HG03520 (cell line): ENCODE measurements at regions not wholly inside any gene's neighbourhood (a gene's known extent, or its start where the extent isn't known, plus 50 kb on each side); places are given as distances from the start of the nearest gene placed in this dataset.
A peak's percentile ranks its signal among the peaks of the same experiment; 100 is the strongest.

Source experiments
- ATAC-seq: cut with Tn5 transposase; IDR thresholded peaks from one replicate; pipeline ENCODE4 v1.9.1; 2021; ENCODE audit warnings: mild to moderate bottlenecking, moderate library complexity; ENCODE audit not compliant: unreplicated experiment

- no peak for ATAC-seq
Measured at GRCh38 chr5:93887678-93888077, 146.3 kb upstream of the POU5F2 start.

DNA sequence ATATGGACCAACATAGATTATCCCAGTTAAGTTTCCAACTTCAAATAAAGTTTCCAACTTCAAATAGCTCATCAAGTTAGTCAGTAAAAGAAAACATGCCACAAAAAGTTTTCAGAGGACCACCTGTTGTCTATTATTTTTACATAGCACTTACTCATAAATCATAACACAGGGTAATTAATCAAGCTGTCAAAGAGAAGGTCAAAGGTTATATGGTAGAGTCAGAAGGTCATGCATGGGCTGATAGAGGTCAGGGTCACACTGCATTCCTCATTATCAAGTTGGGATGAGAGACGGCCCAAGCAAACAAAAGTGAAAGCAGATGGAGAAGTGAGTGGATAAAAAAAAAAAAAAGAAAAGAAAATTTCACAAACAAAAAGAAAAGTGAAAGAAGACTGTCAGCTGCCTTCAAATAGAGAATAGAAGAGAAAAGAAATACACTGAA is 145.5 kb upstream of the POU5F2 start:
- no peak for ATAC-seq

- ATAC-seq: no peak
Measured at GRCh38 chr5:93886098-93886806, 144.9 kb upstream of the POU5F2 start.

DNA sequence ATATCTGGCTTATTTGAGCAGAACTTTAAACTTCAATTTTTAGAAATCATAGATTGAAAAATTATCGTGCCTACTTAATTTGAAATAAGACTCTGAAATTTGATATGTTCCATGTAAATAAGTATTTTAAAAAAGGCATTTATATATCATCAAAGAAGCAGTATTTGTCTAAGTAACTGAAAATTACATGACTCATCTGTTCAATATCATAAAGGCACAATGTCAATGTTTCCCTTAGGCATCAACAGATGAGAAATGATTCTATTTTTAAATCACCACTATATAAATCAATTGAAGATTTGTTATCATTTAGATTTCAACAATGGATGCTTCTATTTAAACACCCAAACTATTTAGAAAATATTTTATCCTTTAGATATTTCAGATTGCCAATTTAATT is 142.9 kb upstream of the POU5F2 start:
- ATAC-seq: no peak

DNA sequence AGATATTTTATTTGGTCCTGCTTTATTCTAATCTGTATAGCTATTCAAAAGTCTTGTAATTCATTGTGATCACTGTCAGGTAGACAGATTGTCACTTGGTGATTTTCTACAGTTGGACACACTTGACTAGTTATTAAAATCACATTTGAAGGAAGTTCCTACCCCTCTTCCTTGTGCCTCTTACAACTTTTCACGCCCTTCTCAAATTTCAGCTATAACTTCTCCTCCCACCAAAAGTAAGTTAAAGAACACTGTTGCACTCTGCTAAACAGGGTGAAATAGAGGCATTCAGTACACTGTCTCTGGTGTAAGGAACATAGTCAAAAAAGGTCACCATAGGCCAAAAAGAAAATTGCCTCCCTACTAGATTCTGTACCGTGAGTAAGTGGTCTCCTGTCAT is 142.1 kb upstream of the POU5F2 start:
- no peak for ATAC-seq

- ATAC-seq: no peak
Measured at GRCh38 chr5:93875693-93876092, 134.3 kb upstream of the POU5F2 start.

DNA sequence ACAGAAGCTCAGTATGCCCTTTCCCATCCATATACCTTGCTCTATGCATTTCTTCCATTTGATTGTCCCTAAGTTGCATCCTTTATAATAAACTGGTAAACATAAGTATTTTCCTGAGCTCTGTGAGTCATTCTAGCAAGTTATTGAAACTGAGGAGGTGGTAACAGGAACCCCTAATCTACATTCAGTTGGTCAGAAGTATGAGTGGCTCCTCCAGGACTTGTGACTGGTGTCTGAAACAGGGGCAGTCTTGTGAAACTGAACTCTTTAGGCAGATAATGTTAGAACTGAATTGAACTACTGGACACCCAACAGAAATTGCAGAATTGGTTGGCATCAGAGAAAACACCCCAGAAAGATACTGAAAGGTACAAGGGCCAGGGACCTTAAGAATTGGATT is 133.1 kb upstream of the POU5F2 start:
- ATAC-seq: peak; percentile 70

DNA sequence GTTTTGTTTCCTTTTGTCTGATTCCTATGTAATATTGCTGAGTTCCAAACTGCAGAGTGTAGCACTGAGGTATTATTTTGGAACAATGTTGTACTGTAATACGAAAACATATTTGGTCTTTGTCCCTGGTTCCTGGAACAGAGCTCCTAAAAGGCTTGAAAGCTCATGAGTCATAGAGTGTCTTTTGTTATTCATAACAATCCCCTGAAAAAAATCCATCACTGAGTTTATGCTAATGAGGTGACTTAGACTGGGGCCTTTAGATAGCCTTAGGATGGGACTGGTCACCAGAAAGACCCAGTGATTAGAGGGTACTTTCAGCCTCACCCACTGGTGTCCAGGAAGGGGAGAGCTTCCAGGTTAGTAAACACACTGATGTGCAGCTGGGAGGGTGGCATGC is 132.7 kb upstream of the POU5F2 start:
- ATAC-seq: peak; percentile 73

GRCh38 chr5:93873211-93873736 is 131.9 kb upstream of the POU5F2 start:
- no peak for ATAC-seq

DNA sequence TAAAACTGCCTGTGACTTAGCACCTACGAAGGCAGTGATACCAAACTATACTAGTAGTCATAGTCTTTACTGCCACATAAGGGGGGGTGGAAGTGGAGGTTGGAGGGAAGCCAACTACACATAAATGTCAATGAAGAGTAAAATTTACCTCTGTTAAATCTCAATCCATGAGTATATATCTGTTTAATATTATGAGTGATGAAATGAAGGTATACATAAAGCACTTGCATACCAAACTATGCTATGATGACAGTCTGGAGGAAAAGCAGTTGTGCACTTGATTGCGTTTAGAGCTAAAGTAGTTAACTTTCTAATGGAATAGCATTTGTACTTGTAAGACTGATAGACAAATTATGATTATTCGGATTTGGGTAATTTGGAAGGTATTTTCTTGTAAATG is 129.2 kb upstream of the POU5F2 start:
- no peak for ATAC-seq

DNA sequence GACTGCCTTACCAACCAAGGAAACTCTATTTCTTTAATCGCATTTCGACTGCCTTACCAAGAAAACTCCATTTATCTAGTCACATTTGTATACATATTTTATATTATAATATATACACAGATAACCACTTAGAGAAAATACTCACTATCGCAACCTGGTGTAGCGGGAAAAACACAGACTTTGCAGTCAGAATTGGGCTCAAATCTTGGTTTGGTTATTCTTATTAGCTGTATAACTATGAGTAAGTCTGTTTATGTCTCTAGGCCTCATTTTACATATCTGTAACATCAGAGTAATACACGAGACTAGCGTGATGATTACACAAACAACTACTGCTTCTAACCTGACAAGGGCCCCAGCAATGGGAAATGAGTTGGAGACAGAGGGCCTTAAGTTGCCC is 127.5 kb upstream of the POU5F2 start:
- no peak for ATAC-seq

DNA sequence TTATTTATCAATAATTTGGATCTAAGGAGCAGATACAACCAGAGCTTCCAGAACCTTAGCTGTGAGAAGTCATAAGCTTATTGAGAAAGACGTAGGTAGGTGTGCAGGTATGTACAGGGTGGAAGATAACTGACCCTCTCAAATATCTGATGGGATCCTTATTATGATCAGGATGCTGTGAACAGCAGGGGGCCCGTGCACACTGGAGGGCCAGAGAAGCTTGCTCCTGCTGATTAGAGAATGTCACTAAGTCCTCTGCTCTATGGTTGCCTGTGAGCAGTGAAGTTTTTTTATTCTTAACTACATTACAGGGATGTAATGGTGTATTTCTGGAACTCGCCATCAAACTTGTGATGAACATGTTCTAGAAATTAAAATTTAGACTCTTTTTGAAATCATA is 108.9 kb upstream of the POU5F2 start:
- ATAC-seq: no peak

DNA sequence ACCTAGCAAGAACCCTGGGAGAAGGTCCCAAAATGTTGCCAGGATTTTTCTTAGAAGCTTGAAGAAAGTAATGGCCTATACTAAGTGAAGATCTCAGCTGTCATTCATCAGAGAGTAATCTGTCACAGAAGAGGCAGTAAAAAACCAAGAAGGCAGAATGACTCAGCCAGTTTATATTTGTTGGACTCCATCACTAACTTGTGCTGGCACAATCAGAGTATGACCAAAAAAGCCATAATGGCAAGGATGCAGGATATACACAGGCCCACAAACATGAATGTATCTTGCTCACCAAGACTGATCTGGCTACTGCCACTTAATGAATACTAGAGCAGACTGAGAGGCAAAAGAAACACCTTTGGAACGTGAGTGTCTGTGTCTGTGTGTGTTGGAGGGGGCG is 104.0 kb upstream of the POU5F2 start:
- no peak for ATAC-seq

GRCh38 chr5:93831449-93831848 is 90.0 kb upstream of the POU5F2 start:
- no peak for ATAC-seq

- ATAC-seq: no peak
Measured at GRCh38 chr5:93830893-93831292, 89.5 kb upstream of the POU5F2 start.

DNA sequence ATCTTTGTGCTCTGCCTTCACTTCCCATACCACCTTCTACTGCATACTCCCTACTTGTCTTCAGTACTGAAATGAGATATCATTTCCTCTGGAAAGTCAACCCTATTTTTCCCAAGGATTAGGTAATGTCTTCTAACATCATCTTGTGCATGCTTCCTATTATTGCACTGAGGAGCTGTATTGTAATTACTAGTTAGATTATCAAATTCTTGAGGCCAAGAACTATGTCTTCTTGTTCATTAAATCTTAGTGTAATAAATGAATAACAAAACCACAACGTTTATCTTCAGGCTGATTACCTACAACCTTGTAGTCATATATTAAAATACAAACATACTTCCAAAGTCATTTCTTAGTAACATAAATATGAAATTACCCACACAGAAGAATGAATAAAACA is 87.9 kb upstream of the POU5F2 start:
- ATAC-seq: no peak

- no peak for ATAC-seq
Measured at GRCh38 chr5:93821891-93822415, 80.6 kb upstream of the POU5F2 start.

- no peak for ATAC-seq
Measured at GRCh38 chr5:93819668-93820067, 78.3 kb upstream of the POU5F2 start.

GRCh38 chr5:93810780-93811179 is 69.4 kb upstream of the POU5F2 start:
- ATAC-seq: no peak

GRCh38 chr5:93809430-93809829 is 68.0 kb upstream of the POU5F2 start:
- no peak for ATAC-seq

DNA sequence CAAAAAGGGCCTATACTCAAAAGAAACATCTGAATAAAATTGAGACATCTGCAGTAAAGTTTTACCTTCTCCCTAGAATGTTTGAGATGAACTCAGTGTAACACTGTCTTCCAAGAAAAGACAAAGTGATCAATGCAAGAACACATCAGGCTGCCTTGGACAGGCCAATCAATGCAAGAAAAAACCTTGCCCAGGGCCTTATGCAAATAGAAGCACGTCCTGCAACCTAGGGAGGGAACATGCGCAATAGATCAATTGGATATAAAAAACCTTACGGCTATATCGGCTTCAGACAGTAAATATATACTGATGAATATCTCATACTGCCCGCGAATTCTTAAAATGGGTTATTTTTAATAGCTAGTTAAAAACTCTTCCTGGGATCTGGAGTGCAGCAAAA is 66.4 kb upstream of the POU5F2 start:
- no peak for ATAC-seq

DNA sequence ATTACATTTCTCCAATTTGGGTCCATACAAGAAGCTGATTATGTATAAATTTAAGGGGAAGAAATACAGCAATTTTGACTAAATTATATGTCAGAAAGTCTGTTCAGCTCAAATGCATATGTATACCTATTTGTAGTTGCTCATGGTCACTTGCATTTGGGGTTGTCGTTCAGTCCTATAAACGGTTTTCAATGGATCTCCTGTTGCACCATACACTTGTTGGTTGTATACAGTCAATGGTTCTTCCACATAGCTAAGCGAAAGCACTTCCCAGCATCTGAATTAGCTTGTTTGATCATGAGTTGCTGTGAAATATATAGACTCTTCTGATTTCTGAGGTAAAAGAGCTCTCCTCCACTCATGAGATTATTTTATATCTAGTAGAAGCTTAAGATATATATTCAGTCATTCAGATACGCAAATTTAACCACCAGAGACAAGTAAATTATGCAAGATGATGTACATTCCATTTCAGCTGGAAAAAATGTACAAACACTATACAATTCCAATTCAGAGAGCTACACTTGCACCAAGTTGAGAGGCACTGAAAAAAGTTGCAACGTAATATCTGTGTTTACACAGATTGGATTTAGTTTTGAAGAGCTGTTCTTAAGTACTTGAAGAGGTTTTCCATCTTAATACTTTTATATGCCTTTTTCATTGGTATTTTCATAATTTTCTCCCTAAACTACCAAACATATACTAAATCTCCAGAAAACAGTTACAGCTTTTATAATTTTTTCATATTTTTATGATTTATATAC is 64.4 kb upstream of the POU5F2 start:
- no peak for ATAC-seq
